ENCODE measurements at regions not wholly inside any gene's neighbourhood (a gene's known extent, or its start where the extent isn't known, plus 50 kb on each side); places are given as distances from the start of the nearest gene placed in this dataset.

DNA sequence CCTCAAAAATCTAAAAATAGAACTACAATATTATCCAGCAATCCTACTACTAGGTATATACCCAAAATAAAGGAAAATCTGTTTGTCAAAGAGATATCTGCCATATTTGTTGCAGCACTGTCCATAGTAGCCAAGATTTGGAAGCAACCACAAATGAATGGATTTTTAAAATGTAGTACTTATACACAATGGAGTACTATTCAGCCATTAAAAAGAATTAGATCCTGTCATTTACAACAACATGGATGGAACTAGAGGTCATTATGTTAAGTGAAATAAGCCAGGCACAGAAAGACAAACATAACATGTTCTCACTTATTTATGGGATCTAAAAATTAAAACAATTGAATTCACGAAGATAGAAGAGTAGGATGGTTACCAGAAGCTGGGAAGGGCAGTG is 135.7 kb upstream of the CCDC28A start:
- TF ChIP-seq, protein P1, sequence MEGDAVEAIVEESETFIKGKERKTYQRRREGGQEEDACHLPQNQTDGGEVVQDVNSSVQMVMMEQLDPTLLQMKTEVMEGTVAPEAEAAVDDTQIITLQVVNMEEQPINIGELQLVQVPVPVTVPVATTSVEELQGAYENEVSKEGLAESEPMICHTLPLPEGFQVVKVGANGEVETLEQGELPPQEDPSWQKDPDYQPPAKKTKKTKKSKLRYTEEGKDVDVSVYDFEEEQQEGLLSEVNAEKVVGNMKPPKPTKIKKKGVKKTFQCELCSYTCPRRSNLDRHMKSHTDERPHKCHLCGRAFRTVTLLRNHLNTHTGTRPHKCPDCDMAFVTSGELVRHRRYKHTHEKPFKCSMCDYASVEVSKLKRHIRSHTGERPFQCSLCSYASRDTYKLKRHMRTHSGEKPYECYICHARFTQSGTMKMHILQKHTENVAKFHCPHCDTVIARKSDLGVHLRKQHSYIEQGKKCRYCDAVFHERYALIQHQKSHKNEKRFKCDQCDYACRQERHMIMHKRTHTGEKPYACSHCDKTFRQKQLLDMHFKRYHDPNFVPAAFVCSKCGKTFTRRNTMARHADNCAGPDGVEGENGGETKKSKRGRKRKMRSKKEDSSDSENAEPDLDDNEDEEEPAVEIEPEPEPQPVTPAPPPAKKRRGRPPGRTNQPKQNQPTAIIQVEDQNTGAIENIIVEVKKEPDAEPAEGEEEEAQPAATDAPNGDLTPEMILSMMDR (IDR thresholded peaks at IDR 0.05): no peak
- TF ChIP-seq POLR2A (IDR thresholded peaks at IDR 0.05): no peak

Data from uterus (tissue), 2 donors.